Fibroblast of villous mesenchyme (primary cell): ENCODE measurements at regions not wholly inside any gene's neighbourhood (a gene's known extent, or its start where the extent isn't known, plus 50 kb on each side); places are given as distances from the start of the nearest gene placed in this dataset.

Experiments
- DNase-seq: peaks from one replicate; pipeline ENCODE4 v3.0.0-alpha.2; 2010; ENCODE audit warnings: low read depth
- H3K4me3 ChIP-seq: 2 replicates; pipeline ENCODE4 v1.5.1; 2011; ENCODE audit warnings: low read depth, mild to moderate bottlenecking, low read length
- TF ChIP-seq, protein P1 (sequence below): IDR thresholded peaks from 2 replicates; pipeline ENCODE4 v1.5.1; 2012; ENCODE audit warnings: low read depth, mild to moderate bottlenecking, low read length; ENCODE audit not compliant: insufficient read depth

DNA sequence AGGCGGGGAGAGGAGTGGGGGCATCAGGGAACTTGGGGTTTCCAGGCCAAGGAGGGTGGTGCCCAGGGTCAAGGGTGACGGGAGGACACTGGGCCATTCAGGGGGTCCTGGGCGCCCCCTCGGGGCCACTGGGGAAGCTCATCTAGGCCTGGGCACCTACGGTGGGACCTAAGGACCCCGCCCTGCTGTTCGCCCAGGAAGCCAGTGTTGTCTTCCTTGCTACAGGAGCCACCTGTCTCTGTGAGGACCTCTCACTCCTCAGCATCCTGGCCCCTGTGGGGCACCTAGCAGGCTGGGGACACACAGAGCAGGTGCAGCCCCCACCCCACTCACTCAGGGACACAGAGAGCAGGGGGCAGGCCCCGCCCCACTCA, 191.6 kb downstream of the IGLL1 start:
- no peak for DNase-seq
- no peak overlapping the region for H3K4me3 ChIP-seq
- TF ChIP-seq, protein P1, sequence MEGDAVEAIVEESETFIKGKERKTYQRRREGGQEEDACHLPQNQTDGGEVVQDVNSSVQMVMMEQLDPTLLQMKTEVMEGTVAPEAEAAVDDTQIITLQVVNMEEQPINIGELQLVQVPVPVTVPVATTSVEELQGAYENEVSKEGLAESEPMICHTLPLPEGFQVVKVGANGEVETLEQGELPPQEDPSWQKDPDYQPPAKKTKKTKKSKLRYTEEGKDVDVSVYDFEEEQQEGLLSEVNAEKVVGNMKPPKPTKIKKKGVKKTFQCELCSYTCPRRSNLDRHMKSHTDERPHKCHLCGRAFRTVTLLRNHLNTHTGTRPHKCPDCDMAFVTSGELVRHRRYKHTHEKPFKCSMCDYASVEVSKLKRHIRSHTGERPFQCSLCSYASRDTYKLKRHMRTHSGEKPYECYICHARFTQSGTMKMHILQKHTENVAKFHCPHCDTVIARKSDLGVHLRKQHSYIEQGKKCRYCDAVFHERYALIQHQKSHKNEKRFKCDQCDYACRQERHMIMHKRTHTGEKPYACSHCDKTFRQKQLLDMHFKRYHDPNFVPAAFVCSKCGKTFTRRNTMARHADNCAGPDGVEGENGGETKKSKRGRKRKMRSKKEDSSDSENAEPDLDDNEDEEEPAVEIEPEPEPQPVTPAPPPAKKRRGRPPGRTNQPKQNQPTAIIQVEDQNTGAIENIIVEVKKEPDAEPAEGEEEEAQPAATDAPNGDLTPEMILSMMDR: no peak

DNA sequence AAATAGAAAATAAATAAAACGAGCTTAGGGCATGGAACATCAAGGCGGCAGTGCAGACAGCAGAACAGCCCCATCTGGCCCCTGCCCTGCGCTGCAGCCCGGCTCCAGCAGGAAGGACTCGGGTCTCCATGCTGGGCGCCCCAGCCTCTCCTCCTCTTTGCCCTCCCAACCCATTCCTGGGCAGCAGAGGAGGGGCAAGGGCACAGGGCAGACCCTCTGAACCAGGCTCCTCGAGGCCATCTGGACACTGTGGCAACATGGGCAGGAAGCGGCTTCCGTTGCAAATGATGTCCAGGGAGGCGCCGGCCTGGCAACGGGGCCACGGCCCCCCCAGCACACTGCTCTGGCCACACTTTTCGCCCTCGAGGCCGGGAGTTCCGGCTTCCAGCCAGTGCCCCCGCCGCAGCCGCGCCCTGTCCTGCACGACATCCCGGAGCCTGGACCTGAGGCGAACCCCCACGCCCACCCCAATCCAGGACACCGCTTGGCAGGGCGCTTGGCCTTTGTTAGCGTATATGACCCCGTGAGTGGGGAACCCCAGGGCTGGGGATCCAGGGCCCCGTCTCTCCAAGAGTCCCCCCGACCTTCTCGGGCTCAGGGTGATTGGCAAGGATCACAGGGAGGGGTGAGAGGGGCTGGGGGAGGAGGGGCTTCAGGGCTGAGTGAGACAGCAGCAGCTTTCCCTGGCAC, 192.1 kb downstream of the IGLL1 start:
- TF ChIP-seq, protein P1: no peak
- no peak overlapping the region for H3K4me3 ChIP-seq
- no peak for DNase-seq

DNA sequence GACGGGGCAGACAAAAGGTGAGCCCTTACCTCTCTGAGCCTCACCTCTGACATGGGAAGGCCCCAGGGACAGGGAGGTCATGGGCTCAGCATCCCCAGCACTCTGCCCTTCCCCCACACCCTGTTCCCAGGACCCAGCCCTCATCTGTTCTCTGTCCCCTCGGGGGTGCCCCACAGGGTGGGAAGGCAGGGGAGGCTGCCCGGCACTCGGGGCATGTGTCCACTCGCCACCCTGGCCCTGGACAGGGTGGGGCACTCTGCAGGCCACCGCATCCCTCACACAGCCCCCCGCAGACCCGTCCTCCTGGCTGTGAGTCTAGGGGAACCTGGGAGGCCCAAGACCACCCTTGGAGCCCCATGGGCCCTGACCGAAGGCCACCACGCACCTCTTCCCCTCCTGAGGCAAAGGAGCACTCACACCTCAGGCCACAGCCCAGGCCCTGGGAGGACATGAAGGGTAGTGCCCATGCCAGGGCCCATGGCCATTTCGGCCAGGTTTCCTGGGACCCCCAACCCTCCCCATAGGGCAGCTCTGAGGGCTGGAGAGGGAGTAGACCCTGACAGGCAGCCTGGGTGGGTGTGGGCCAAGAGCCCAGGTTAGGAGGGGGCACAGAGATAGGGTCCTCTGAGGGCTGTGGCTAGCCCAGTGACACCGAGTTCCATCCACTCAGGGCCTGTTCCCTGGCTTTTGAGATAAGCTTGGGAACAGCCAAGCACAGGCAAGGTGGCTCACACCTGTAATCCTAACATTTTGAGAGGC, 193.1 kb downstream of the IGLL1 start:
- TF ChIP-seq, protein P1: no peak
- DNase-seq: no peak
- no peak overlapping the region for H3K4me3 ChIP-seq

DNA sequence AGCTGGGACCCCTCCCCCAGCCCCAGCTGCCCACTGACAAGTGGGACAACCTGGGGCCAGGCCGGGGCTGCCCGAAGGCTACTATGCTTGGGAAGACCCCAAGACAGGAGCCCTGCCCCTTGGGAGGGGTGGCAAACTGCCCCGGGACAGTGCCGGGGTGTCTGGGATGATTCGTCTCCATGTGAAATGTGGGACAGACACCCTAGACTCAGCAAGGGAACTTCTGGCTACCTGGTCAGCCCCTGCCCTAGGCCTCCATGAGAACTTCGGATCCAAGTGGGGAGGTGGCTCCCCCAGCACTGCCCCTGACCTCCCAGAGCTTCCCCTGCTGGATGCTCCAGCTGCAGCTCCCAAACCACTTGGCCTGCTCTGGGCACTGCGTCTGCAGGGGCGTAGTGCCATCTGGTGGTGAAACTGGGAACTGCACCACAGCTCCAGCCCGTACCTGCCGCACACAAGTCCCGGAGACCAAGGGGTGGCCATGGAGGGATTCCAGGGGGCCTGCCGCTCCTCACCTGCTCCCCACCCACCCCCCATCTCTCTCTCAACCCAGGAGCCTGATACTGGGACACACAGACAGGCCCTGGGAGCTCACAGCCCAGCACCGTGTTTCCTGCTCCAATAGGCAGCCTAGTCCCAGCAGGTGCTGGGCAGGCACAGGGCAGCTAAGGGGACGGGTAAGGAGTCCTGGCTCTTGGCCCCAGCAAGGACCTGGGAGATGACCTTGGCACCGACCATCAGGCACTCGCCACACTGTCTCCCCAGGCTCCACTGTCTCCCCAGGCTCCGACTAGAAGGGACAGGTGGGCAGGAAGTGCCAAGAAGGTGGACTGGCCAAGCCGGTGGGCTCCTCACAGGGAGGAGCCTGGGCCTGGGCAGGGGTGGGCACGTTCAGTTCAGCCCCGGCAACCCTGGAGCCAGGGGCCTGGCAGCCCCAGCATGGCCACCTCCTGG, 194.1 kb downstream of the IGLL1 start:
- peak; percentile 75 for DNase-seq
- TF ChIP-seq, protein P1: peak; percentile 95
- H3K4me3 ChIP-seq: no peak overlapping the region

GRCh38 chr22:23384923-23385677, 195.0 kb downstream of the IGLL1 start:
- no peak for DNase-seq
- TF ChIP-seq, protein P1: no peak
- no peak overlapping the region for H3K4me3 ChIP-seq

- TF ChIP-seq, protein P1: no peak
- H3K4me3 ChIP-seq: no peak overlapping the region
- no peak for DNase-seq
Observed at GRCh38 chr22:23384431-23384830, 195.7 kb downstream of the IGLL1 start.
